Posterior vena cava (tissue), 2 donors: ENCODE measurements at regions not wholly inside any gene's neighbourhood (a gene's known extent, or its start where the extent isn't known, plus 50 kb on each side); places are given as distances from the start of the nearest gene placed in this dataset.

Experiments used
- DNase-seq: peaks from one replicate; pipeline ENCODE4 v3.0.0-alpha.2; 2020; ENCODE audit warnings: low spot score
- intact Hi-C, 2 donors: fragments of 100-400 bp; cut with DNase I; formaldehyde crosslinking; loops; one replicate each; pipeline versions ENCODE4 v1.14.1 to v1.14.2; 2022 to 2023
- donor health status: DM: yes; HTN: yes; CAD: no.
- donor health status: DM: yes; HTN: yes; CAD: no.

DNA sequence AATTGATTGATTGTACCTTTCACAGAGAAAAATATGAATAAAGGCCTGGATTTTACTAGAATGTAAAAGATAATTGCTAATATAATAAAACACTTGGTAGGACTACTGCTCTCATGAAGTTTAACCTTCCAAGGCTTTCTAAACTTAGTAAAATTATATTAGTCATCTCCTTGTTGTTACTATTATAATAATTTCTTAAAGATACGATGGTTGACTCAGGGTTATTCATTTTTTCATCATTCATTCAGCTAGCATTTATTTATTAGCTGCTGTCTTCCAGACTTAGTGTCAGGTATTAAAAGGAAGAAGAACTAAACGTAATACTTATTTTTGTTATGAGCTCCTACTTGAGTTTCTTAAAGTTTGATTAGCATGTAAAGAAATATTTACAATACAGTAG, 771.6 kb upstream of the NR2F2 start:
- intact Hi-C loops: no loop called here
- DNase-seq: no peak

DNA sequence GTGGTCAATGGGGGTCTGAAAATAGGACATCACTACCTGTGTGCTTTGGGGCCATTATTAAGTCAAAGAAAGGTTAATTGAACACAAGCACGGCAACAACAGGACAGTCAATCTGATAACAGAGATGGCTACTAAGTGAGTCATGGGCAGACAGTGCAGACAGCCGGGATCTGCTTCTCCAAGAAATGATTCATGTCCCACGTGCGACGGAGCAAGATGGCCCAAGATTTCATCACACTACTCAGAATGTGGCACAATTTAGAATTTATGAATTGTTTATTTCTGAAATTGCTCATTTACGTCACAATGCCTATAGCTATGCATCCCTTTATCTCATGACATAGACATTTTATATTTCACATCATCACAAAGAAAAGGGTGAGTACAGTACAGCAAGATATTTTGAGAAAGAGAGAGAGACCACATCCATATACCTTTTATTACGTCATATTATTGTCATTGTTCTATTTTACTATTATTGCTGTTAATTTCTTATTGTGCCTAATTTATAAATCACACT, 770.6 kb upstream of the NR2F2 start:
- intact Hi-C loops: no loop called here
- peak; percentile 86 for DNase-seq

DNA sequence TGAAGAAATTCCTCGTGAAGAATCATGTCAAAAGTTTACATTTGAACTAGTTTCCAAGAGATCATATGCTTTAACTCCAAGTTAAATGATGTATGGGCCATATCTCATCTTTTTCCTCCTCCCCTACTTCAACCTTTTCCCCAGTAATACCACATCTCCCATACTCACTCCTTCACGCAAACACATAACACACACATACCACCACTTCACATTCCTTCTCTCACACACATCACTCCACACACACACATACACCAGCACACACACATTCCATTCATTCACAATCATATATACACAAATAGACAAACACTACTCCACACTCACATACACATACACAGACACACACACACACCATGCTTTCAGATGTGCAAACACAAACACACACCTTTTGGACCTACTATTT, 769.0 kb upstream of the NR2F2 start:
- intact Hi-C loops: no loop called here
- DNase-seq: no peak

DNA sequence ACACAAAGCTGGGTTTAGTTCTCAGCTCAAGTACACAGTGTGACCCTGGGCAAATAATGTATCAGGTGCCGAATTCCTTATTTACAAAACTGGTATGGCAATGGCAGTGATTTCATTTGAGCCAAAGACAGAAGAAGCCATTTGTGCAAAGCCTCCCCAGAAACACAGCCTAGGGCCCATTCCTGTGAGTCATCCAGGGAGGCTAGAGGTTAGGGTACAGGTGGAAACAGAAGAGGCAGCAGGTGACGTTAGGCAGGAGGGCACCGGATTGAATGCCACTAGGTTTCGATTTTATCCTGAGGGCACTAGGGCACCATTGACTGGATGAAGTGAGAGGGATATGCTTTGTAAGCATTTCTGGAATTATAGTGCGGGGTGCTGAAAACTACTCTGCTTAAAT, 766.9 kb upstream of the NR2F2 start:
- intact Hi-C loops: no loop called here
- no peak for DNase-seq

DNA sequence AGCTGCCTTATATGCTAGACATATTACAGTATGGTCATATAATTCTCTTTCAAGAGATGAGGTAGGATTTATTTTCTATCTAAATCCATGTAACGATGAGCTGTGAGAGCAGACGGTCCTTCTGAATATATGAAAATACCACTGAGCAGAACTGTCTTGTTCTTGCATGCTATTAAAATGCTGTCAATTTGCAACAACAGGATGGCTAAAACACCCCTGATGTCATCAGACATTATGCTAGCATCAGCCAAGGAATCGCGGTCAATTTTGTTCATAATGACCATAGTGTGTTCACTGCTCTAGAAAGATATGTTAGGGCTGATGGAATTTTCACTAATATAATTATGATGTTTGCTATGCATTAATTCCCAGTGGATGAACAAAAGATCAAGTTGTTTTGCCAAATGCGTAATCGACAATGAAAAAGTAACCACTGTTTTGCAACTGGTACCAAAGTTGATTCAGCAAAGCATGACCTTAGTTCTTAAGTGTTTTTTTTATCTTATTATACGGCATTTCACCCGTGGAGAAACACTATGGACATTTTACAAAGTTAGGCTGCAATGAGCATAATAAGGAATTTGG, 765.4 kb upstream of the NR2F2 start:
- intact Hi-C loops: no loop called here
- no peak for DNase-seq

DNA sequence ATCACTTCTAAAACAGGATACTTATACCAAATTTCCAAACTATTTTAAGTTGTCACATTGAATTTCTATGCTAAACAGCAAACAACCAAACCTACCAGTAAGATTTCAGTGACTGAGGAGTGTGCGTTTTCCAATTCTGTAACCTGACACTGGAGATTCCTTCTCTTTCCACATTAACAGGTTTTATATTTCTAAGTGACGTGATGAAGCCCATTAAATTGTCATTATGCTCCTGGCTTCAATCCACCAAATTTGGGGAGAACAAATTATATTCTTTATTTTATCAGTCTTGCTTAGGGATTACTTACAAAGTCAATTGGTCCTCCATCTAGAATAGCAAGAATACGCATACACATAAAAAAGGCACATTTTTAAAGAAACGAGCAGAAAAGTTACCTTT, 764.8 kb upstream of the NR2F2 start:
- no peak for DNase-seq
- intact Hi-C loops: no loop called here

DNA sequence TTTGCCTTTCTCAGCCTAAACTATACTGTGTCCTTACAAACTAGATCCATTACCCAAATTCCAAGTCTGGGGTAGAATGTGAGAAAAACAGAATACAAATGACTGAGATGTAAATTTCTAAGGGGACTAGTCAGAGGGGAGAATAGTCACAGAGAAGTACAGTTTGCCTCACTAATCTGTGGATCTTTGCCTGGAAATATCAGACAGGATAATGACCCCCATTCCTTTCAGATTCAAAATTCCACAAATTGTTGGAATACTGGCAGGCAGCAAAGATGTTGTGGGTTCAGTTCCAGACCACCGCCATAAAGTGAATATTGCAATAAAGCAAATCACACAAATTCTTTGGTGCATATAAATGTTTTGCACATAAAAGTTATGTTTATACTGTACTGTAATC, 762.8 kb upstream of the NR2F2 start:
- intact Hi-C loops: no loop called here
- no peak for DNase-seq

DNA sequence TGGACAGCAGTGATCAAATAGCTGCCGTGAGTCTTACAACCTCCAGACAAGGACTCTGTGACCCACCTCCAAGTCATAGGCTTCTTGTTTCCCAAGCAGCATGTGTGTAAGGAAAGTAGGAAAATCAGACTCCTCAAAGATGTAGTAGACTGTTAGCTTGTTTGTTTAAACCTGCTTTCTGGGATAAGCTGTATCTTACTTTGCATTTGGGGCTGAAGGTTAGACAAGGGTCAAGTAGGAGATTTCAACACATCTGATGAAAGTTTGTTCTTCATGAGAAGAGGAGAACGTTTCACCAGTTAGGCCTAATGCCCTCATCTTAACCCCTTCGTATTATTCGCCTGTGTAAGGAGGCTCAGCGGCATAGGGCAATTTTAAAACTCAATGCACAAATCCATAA, 756.4 kb upstream of the NR2F2 start:
- intact Hi-C loops: no loop called here
- no peak for DNase-seq

DNA sequence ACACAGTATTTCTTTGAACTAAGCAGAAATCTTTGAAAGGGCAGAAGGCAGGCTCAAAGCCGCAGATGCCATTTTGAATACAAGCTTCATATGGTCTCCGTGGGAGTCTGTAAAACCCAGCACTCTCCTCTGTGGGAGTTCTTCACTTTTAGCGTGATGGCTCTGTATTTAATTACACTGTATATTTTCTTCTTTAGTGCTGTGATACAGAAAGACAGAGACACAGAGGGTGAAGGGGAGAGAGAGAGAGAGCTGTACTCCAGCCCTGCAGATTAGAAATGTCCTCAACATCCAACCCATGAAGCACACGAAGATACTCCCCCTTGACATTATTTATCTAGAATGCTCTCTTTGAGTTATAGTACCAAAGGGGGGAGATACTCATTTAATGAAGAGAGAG, 752.6 kb upstream of the NR2F2 start:
- intact Hi-C loops: no loop called here
- DNase-seq: no peak

DNA sequence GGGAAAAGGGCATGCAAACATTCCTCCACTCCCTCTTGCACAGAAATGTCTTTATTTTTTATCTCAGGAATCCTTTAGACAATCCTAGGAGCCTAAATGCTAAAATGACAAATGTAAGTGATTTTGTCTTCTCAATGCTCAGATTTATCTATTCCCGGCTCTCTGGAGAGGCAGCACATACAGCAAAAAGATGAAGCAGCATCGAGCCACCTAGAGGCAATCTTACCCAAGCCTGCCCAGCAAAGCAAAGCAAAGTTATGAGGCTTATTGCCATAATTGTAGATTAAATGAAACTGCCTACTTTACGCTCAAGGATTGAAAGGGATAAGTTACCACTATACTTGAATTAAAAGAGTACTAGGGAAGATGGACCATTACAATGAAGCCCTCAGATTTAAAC, 750.4 kb upstream of the NR2F2 start:
- no peak for DNase-seq
- intact Hi-C loops: no loop called here

DNA sequence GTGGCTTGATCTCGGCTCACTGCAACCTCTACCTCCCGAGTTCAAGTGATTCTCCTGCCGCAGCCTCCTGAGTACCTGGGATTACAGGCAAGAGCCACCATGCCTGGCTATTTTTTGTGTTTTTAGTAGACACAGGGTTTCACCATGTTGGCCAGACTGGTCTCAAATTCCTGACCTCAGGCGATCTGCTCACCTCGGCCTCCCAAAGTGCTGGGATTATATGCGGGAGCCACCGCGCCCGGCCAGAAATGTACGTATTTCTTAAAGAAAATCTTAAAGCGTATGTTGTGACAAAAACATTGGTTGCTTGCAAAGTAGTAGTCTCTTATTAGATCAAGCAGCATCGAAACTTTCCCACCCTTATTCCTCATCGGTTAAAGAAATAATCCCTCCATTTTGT, 748.9 kb upstream of the NR2F2 start:
- no peak for DNase-seq
- intact Hi-C loops: no loop called here

DNA sequence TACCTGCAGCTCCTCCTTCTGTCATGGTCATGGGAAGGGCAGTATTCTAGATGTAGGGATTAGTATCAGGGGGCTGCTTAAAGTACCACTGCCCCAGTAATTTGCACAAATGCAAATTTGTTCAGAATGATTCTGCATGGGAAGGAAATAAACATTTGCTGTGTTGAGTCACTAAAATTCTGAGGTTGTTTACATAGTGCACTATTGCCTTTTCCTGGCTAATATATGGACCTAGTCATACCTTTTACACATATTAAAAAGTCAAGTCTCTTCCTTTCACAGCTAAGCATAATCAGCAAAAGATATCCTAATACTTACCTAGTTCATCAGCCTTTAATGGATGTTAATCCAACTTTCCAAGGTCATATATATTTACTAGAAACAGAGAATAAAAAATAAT, 746.4 kb upstream of the NR2F2 start:
- intact Hi-C loops: no loop called here
- DNase-seq: no peak

DNA sequence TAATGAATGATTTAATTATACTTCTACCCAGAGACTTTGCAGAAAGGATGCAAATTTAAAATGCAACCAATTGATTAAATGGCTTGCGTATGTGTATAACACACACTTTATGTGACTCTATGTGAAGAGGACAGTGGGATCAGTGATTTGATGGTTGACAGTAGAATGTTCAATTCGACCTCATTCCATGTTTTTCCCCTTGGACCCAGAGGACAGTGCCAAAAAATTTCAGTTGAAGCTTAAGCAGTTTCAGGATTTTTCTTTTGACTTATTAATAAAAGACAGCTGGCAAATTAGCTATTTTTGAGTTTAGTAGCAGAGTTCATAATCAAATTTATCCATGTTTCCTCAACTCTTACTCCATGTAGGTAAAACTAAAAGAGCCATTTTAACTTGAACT, 742.4 kb upstream of the NR2F2 start:
- intact Hi-C loops: no loop called here
- no peak for DNase-seq

DNA sequence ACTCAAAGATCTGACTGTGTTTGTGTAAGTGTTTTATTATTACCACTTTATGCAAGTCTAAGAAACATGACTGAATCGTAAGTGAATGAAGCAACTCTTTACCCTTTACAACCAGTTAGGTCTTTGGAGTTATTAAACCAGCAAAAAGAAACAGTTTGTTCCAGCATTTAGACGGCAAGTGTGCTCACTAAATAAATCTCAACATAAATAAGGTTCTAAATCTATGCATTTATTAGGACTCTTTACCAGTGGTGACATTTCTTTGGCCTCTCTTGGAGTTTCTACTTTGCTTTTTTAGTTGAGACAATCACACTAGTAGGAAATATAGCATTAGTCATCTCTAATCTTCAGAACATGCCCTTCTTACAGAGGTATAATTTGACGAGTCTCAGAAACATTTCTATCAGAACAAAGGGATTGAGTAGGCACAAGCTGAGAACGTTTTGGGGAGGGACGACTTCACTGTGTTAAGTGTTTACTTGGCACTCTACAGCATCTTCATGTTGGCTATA, 739.9 kb upstream of the NR2F2 start:
- DNase-seq: no peak
- intact Hi-C loops: no loop called here

DNA sequence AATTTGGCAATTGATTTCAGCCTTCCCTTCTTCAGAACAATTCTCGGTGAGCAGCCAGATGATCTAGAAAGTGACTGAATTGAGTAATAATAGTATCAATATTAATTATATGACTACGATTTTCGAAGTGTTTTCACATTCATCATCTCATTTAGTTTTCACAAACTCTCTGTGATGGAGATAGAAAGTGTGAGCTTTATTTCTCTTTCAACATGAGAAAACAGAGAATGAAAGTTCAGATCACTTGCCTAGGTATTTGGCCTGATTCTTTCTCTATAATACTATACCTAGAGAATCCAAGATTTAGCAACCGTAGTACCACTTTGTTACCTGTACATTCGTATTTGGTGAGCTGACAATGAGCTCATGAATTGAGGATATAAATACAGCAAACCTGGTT, 739.2 kb upstream of the NR2F2 start:
- intact Hi-C loops: no loop called here
- no peak for DNase-seq

DNA sequence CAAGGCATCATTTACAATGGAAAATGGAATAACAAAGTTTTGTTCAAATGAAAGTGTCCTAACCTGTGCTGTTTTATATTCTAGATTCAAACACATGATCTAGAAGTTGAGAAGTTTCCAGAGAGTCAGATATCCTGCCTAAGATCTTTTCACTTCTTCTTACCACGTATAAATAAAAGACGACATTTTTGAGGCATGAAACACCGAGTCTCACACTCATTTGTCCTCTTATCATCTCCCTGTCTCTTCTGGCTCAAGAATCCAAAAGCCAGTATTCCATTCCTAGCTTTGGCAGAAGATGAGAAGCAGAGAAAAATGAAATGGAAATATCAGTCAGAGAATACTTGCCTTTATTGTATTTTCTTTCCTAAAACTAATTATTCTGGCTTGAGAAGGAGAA, 738.6 kb upstream of the NR2F2 start:
- no peak for DNase-seq
- intact Hi-C loops: no loop called here

DNA sequence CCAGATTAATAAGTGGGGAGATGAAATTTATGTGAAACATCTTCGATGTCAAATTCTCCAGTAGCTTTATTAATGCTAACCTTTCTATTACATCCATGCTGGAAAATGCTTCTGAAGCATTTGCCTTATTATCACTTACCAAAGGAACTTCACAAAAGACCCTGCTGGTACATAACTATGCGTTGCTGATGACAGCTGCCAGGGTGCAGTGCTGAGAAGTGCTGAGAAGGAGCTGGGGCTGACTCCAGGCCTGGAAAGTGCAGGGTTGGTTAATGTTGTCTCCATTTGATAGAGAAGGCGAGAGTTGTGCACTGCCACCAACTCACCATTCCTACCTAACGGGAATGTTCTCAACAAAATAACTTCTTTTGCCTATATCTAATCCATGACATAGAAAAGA, 736.0 kb upstream of the NR2F2 start:
- DNase-seq: no peak
- intact Hi-C loops: no loop called here

DNA sequence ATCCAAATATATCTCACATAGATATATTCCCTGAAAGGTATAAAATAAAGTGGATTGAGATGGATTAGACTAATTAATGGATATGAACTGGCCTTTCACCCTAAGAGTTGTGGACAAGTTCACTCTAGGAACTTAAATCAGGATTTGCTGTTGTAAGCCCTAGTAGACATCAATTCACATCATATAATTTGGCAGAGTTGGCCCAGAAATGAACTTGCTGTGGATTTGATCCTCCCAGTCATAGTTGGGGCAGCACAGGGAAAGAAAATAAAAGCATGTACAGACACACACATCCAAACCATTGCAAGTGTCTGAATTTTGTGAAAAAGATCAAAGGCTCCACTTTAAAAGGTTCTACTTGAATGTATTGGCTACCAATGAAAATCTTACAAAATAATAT, 734.7 kb upstream of the NR2F2 start:
- intact Hi-C loops: no loop called here
- no peak for DNase-seq

DNA sequence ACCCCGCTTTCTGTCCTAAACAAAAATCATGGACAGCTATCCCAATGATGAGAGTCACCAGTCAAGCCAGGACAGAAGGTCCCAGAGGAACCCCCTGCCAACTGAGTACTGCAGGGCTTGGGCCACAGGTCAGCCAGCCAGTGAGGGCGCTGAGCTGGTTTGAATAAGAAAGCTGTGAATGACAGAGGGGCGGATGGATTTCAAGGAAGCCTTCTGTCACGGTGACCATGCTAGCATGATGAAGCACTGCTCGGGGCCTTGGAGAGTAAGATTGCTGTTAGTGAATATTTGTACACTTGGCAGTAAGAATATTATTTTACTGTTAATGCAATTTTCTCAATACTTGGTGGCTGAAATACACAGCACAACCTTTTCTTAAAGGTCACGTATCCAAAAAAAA, 734.0 kb upstream of the NR2F2 start:
- intact Hi-C loops: no loop called here
- peak; percentile 79 for DNase-seq

DNA sequence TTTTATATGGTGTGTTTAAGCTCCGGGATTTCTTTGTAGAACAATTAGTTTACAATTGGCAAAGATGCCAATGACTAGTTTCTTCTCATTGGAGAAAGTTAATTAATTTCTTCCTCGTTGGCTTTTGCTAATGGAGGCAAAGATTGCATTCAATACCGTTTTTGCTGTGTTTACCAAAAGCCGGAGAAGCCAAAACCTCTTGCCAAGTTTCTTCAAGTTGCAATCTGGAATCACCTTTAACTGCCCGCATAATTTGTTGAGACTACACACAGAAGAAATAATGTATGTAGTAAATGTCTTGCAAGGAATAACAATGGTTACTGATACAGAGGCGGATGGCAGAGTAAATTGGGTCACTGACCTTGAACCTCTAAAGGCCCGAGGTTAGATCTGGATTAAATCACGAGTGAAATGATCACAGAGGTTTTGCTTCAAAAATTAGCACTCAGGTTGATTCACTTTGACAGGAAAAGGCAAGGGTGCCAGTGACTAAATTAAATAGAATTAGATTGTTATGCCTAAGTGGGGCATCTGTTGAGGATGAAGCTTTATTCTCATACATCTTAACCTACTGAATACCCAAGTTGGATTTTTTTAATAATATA, 732.1 kb upstream of the NR2F2 start:
- intact Hi-C loops: no loop called here
- no peak for DNase-seq

DNA sequence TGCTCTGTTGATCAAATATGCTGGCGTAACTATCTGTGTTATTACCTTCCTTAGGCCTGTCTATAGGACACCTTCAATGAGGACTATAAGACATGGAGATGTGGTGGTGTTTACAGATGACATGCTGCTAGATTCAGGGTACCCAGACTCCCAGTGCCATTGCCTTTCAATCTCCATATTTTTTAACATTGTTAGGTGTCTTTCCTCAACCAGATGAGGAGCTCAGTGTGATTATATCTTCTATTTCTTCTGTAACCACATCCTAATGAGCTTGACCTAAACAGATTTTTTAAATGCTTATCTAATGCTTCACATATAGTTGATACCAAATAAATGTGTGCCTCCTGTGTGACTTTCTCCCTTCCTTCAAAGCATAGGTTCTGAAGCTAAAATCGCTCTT, 730.1 kb upstream of the NR2F2 start:
- intact Hi-C loops: loop anchor here in 1 of 2 donors (5.0 to 10.0 kb wide), 2 partner anchors 273 to 724 kb away; no protein-coding TSS in a partner anchor
- no peak for DNase-seq
